CD14-positive monocyte (primary cell): ENCODE measurements at regions not wholly inside any gene's neighbourhood (a gene's known extent, or its start where the extent isn't known, plus 50 kb on each side); places are given as distances from the start of the nearest gene placed in this dataset.

Source experiments
- DNase-seq, 3 donors: peaks; one replicate each; pipeline ENCODE4 v3.0.0-alpha.2; 2011 to 2022
- H2AFZ ChIP-seq: 2 replicates; pipeline ENCODE4 v1.6.0; 2012; ENCODE audit warnings: mild to moderate bottlenecking, low read depth, low read length, inconsistent platforms; ENCODE audit not compliant: insufficient read depth, poor library complexity, severe bottlenecking
- H3K27ac ChIP-seq, 2 donors: 1 replicate in 1 of 2; 2 replicates in 1 of 2; pipeline ENCODE4 v1.5.1; 2012 to 2013; ENCODE audit warnings: low read length in 2 of 2, control low read depth in 1 of 2, inconsistent platforms in 1 of 2, low read depth in 1 of 2, mild to moderate bottlenecking in 1 of 2
- H3K27me3 ChIP-seq, 2 donors: one replicate each; pipeline versions ENCODE4 v1.6.0 to v1.6.1; 2011 to 2013; ENCODE audit warnings: low read length in 2 of 2; ENCODE audit not compliant: control insufficient read depth in 2 of 2, insufficient read depth in 2 of 2
- H3K36me3 ChIP-seq, 2 donors: replicated peaks in 1 of 2; 1 replicate in 1 of 2; 2 replicates in 1 of 2; pipeline versions ENCODE4 v1.5.1 to v1.6.1; 2012 to 2013; ENCODE audit warnings: low read length in 2 of 2, control low read depth in 1 of 2, inconsistent platforms in 1 of 2, mild to moderate bottlenecking in 1 of 2; ENCODE audit not compliant: insufficient read depth in 2 of 2, control insufficient read depth in 1 of 2
- H3K4me1 ChIP-seq, 2 donors: 1 replicate in 1 of 2; 2 replicates in 1 of 2; pipeline versions ENCODE4 v1.5.1 to v1.6.1; 2012 to 2013; ENCODE audit warnings: low read length in 2 of 2, control low read depth in 1 of 2, inconsistent platforms in 1 of 2, mild to moderate bottlenecking in 1 of 2, moderate library complexity in 1 of 2; ENCODE audit not compliant: insufficient read depth in 2 of 2, control insufficient read depth in 1 of 2
- H3K4me2 ChIP-seq: replicated peaks from 2 replicates; pipeline ENCODE3; 2012; ENCODE audit warnings: low read length, moderate library complexity, mild to moderate bottlenecking; ENCODE audit not compliant: poor library complexity, severe bottlenecking; ENCODE audit errors: extremely low read depth
- H3K4me3 ChIP-seq, 3 experiments: fragments of 200-600 bp in 1 of 3; sonication (generic) in 1 of 3; replicated peaks in 1 of 3; 1 replicate in 2 of 3; 2 replicates in 1 of 3; pipeline ENCODE4 v1.5.1; 2011 to 2013; ENCODE audit warnings: low read length in 3 of 3, mild to moderate bottlenecking in 3 of 3, control low read depth in 2 of 3, low read depth in 2 of 3, inconsistent platforms in 1 of 3, moderate library complexity in 1 of 3
- H3K79me2 ChIP-seq: 2 replicates; pipeline ENCODE4 v1.6.0; 2012; ENCODE audit warnings: mild to moderate bottlenecking, control low read depth, inconsistent platforms, low read length, moderate library complexity; ENCODE audit not compliant: insufficient read depth
- H3K9ac ChIP-seq: 2 replicates; pipeline ENCODE4 v1.6.0; 2017; ENCODE audit warnings: low read length, mild to moderate bottlenecking; ENCODE audit not compliant: insufficient read depth, poor library complexity, severe bottlenecking
- H3K9me3 ChIP-seq, 2 donors: replicated peaks in 1 of 2; 1 replicate in 1 of 2; 2 replicates in 1 of 2; pipeline versions ENCODE4 v1.5.1 to v1.6.1; 2012 to 2013; ENCODE audit warnings: low read length in 2 of 2, control low read depth in 1 of 2; ENCODE audit not compliant: control insufficient read depth in 1 of 2, insufficient read depth in 1 of 2
- H4K20me1 ChIP-seq: 2 replicates; pipeline ENCODE4 v1.6.0; 2012; ENCODE audit warnings: mild to moderate bottlenecking, low read length, control low read depth, moderate library complexity; ENCODE audit not compliant: insufficient read depth
- H3K27ac Mint-ChIP-seq, 7 donors: one replicate each; pipeline ENCODE4 v1.8.0; 2020; ENCODE audit warnings: mild to moderate bottlenecking in 7 of 7, mixed read lengths in 7 of 7, moderate library complexity in 6 of 7, inconsistent platforms in 2 of 7
- H3K27me3 Mint-ChIP-seq, 3 donors: one replicate each; pipeline ENCODE4 v1.8.0; 2021 to 2022; ENCODE audit warnings: low read depth in 3 of 3, mild to moderate bottlenecking in 3 of 3, mixed read lengths in 3 of 3, moderate library complexity in 3 of 3, inconsistent platforms in 1 of 3
- H3K36me3 Mint-ChIP-seq, 2 donors: one replicate each; pipeline ENCODE4 v1.8.0; 2020; ENCODE audit warnings: mixed read lengths in 2 of 2, inconsistent platforms in 1 of 2, mild to moderate bottlenecking in 1 of 2
- H3K4me1 Mint-ChIP-seq: one replicate; pipeline ENCODE4 v1.8.0; 2020; ENCODE audit warnings: mild to moderate bottlenecking, mixed read lengths
- H3K4me3 Mint-ChIP-seq, 2 donors: one replicate each; pipeline ENCODE4 v1.8.0; 2020; ENCODE audit warnings: mild to moderate bottlenecking in 2 of 2, mixed read lengths in 2 of 2, moderate library complexity in 1 of 2
- H3K9me3 Mint-ChIP-seq, 7 donors: one replicate each; pipeline ENCODE4 v1.8.0; 2020 to 2022; ENCODE audit warnings: mixed read lengths in 7 of 7, mild to moderate bottlenecking in 6 of 7, moderate library complexity in 6 of 7, inconsistent platforms in 2 of 7
- CTCF ChIP-seq: fragments of 200-600 bp; IDR thresholded peaks from one replicate; pipeline ENCODE4 v1.8.0; 2022; ENCODE audit warnings: antibody characterized with exemption, mild to moderate bottlenecking
- WGBS: methylation state at CpG from one replicate; pipeline ENCODE4 v1.1.5; 2013; ENCODE audit warnings: missing lambda C conversion rate; ENCODE audit not compliant: insufficient coverage; 5-methylcytosine and 5-hydroxymethylcytosine counted together
- intact Hi-C, 2 donors: fragments of 100-400 bp; cut with micrococcal nuclease; formaldehyde crosslinking; loops; one replicate each; pipeline versions ENCODE4 v1.15.0 to v1.15.1; 2023

GRCh38 chr10:46220187-46220586, 66.6 kb upstream of the ANTXRL start:
- no peak overlapping the region for H3K4me3 Mint-ChIP-seq
- Histone ChIP-seq H3K9ac (no peak overlapping the region), H3K9me3 (peaks cover 0 to 4% of the 10 kb centered on the region in 2 donors), H2AFZ (no peak overlapping the region), H3K27me3 (no peaks in the 10 kb centered on the region), H3K79me2 (no peaks in the 10 kb centered on the region), H4K20me1 (no peaks in the 10 kb centered on the region), H3K4me1 (no peaks in the 10 kb centered on the region), H3K4me2 (no peak overlapping the region), H3K27ac (no peak overlapping the region), H3K4me3 (no peak overlapping the region), H3K36me3 (no peaks in the 10 kb centered on the region)
- WGBS, result 96% methylated on average over 4 of the region's 5 CpGs
- peaks cover 14% of the 10 kb centered on the region for H3K4me1 Mint-ChIP-seq
- peak in 1 of 3 donors; percentile 1 for DNase-seq
- no peak overlapping the region for H3K27ac Mint-ChIP-seq
- peaks cover 1 to 6% (median 2%) of the 10 kb centered on the region in 3 donors for H3K27me3 Mint-ChIP-seq
- no peaks in the 10 kb centered on the region for H3K36me3 Mint-ChIP-seq
- intact Hi-C loops, result no loop called here
- TF ChIP-seq CTCF, result no peak
- peaks cover 0 to 9% (median 0%) of the 10 kb centered on the region in 7 donors for H3K9me3 Mint-ChIP-seq

- no peaks in the 10 kb centered on the region for H3K36me3 ChIP-seq
- H3K4me3 ChIP-seq, result no peak overlapping the region
- 89% methylated on average over 8 of the region's 9 CpGs for WGBS
- no peak overlapping the region for H3K4me2 ChIP-seq
- peaks cover 0 to 4% of the 10 kb centered on the region in 2 donors for H3K9me3 ChIP-seq
- Mint-ChIP-seq H3K4me3 (no peak overlapping the region), H3K27ac (peak overlapping the region in 1 of 7 donors; percentile 57), H3K36me3 (no peaks in the 10 kb centered on the region), H3K27me3 (peaks cover 1 to 4% (median 2%) of the 10 kb centered on the region in 3 donors), H3K4me1 (peaks cover 14% of the 10 kb centered on the region), H3K9me3 (peaks cover 0 to 9% (median 0%) of the 10 kb centered on the region in 7 donors)
- no peaks in the 10 kb centered on the region for H3K4me1 ChIP-seq
- H4K20me1 ChIP-seq, result no peaks in the 10 kb centered on the region
- H3K27ac ChIP-seq, result no peak overlapping the region
- H3K9ac ChIP-seq, result no peak overlapping the region
- no peak overlapping the region for H2AFZ ChIP-seq
- H3K27me3 ChIP-seq, result no peaks in the 10 kb centered on the region
- no peak for TF ChIP-seq CTCF
- H3K79me2 ChIP-seq, result no peaks in the 10 kb centered on the region
- intact Hi-C loops, result no loop called here
- DNase-seq, result peak in 1 of 3 donors; percentile 1
Observed at GRCh38 chr10:46220872-46221538, 65.8 kb upstream of the ANTXRL start.
